DMS153 (cell line): ENCODE measurements at regions not wholly inside any gene's neighbourhood (a gene's known extent, or its start where the extent isn't known, plus 50 kb on each side); places are given as distances from the start of the nearest gene placed in this dataset.

Experiments used
- DNase-seq: peaks from one replicate; lab custom pipeline; 2025; lab: John Stamatoyannopoulos, UW

DNA sequence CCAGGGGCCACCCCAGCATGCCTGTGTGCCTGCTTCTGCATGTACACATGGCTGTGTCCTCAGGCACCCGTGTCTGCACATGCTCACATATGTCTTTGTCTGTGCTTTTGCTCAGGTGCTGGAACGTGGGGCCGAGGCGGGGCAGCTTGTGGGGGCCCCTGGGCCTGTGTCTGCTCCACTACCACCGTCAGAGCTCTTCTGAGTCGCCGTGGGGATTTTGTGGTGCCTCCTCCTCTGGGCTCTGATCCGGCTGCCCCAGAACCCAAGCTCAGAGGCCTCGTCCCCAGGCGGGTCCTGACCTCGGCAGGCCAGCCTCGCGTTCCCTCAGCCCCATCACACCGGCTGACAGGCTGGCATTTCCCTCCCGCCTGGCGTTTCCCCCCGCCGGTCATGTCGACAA is 104.6 kb upstream of the ACTRT2 start:
- DNase-seq = no peak

DNA sequence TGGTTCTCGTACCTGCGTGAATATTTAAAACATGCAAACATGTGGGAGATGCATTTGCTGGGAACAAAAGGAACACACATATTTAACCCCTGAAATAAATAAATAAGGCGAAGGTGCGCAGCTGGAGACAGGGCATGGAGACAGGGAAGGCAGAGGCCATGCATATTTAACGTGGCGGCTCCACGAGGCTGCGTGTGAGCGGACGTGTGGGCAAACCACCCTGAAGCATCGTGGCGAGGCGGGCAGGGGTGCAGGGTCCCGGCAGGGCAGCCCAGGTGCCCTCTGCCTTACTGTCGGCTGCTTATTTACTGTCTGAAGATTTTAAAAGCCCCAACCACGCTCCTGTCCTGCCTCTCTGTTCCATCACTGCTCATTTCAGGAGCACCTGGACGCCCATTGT is 104.0 kb upstream of the ACTRT2 start:
- no peak for DNase-seq

DNA sequence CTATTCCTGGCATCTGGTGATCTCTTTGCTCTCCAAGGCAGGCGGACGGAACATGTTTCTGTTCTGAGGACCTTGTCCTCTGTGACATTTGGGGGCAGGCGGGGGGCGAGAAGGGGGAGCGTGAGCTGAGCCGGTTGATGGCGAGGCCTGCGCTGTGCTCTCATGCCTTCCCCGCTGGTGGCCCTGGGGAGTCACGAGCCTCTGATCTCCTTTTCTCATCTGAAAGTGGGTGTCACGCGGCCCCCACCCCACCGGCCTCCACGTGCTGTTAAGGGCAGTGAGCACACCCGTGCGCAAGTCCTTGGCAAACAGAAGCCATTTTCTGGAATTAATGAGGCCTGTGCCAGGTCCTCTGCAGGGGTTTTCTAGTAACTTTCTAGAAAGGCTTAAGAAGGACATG is 102.8 kb upstream of the ACTRT2 start:
- DNase-seq = no peak

DNA sequence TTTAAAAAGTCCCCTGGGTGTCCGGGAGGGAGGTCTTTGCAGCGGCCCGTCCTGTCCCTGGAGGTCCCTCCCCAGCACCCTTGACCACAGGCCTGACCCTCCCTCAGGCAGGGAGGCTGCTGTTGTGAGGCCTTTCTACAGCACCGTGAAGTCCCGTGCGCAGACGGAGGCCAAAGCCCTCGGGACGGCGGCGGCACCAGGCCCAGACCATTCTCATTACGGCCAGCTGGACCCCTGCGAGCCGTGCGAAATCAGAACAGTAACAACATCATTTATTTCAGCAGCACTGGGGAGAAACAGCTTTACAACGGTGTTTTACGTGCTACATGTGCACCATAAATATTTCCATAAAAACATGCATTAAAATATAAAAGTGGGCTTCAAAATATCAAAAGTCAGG is 101.4 kb upstream of the ACTRT2 start:
- DNase-seq = no peak

DNA sequence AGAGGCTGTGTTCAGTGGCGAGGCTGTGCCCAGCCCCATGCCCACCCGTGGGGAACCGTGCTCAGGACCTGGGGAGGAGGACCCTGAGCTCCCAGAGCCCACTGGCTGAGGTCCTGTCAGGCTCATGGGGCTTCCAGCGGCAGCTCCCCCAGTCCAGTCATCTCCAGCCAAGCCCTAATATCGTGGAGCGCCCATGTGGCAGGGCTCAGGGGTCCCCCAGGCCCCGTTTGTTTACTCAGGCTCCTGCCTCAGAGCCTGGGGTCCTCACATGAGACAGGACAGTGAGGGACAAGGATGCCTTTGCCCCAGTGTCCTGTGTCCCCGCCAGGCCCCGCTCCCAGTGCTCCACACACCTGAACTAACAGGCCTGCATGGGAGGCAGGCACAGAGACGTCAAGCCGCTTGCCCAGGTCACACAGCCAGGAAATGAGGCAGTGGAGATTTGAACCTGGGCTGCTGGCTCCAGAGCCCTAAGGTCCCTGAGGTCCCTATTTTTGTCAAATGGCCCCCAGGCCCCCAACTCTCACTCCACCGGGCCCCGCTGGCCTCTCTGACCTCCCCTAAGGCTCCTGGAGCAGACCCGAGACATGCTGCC is 100.7 kb upstream of the ACTRT2 start:
- no peak for DNase-seq

DNA sequence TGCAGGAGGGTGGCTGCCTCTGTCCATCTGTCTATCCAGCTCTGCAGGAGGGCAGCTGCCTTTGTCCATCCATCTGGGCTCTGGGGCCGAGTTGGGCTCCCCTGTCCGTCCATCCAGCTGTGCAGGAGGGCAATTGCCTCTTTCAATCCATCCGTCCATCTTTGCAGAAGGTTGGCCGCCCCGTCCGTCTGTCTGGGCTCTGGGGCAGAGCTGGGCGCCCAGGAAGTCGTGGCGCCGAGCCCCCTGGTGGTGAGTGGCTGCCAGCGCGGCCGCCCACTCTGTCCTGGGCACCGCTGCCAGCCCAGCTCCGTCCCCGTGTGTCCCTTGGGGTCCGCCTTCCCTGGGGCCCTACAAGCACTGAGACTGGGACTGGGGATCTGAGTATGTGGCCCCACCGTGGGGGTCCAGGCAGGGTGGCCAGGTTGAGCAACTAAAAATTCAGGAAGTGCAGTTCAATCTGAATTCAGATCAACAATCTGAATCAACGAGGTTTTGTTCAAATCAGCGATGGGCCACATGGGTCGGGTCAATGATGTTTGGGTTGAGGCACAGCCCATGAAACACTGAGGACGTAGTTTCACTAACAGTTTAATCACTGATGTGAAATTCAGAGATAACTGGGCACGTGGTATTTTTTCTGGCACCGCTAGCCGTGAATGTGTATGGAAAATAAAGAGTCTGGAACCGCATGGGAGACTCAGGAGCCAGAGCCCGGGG is 99.1 kb upstream of the ACTRT2 start:
- DNase-seq = no peak

DNA sequence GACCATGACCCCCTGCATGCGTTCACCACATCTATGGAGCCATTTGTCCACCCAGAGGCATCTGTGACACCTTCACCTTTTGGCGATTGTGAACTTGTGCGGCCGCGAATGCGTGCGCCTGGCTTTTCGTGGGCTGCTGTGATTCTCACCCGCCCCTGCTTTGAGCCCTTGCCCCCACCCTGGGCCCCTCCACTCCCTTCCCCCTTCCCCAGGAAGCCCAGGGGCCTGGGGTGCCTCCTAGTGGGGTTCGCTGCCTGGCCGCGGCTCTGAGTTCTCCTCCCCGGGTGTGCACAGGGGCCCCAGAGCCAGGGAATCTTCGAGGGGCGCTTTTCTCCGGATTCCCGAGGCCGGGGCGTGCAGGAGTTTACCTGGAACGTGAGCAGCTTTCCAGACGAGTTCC is 97.9 kb upstream of the ACTRT2 start:
- no peak for DNase-seq

DNA sequence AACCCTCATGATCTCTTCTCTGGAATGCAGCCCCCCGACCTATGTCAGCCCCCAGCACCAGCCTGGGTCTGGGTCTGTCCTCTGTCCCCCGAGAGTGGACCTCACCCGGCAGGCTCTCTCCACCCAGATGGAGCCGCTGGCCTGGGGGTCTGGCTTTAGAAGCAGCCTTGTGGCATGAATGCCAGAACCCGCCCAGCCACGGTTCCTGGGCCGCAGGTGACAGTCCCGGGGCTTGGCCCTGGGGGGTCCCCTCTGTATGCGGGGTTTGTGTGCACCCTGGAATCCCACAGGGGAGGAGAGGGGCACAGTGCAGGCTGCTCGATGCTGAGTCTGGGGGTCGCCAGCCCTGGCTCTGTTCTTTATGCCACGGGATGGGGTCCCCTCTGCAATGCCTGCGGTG is 96.0 kb upstream of the ACTRT2 start:
- DNase-seq = no peak

DNA sequence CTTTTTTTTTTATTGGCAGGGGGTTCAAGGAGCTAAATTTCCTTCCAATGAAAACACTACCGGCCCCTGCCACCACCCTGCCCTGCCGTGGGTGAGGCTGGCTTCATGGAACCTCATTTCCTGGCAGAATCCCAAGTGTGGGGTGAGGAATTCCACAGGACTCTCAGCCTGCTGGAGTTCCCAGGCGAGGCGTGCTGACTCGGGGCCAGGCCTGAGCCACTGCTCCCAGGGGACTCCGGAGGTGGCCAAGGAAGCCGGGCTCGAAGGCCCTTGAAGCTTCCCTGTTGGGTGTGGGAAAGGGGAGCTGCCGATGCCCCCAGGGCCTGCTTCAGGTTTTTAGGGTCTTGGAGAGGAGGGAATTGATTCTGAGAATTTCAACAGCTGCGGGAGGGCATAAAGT is 95.3 kb upstream of the ACTRT2 start:
- no peak for DNase-seq

DNA sequence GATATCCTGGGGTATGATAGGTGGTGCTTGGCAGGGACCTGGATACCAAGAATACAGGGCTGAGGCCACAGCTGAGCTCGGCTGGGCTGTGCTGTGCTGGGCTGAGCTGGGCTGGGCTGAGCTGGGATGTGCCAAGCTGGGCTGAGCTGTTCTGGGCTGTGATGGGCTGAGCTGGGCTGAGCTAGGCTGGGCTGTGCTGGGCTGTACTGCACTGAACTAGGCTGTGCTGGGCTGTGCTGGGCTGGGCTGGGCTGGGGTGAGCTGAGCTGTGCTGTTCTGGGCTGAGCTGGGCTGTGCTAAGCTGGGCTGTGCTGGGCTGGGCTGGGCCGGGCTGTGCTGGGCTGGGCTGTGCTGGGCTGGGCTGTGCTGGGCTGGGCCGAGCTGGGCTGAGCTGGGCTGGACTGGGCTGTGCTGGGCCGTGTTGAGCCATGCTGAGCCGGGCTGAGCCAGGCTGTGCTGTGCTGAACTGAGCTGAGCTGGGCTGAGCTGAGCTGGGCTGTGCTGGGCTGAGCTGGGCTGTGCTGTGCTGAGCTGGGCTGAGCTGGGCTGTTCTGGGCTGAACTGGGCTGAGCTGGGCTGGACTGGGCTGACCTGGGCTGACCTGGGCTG is 94.7 kb upstream of the ACTRT2 start:
- DNase-seq = no peak

DNA sequence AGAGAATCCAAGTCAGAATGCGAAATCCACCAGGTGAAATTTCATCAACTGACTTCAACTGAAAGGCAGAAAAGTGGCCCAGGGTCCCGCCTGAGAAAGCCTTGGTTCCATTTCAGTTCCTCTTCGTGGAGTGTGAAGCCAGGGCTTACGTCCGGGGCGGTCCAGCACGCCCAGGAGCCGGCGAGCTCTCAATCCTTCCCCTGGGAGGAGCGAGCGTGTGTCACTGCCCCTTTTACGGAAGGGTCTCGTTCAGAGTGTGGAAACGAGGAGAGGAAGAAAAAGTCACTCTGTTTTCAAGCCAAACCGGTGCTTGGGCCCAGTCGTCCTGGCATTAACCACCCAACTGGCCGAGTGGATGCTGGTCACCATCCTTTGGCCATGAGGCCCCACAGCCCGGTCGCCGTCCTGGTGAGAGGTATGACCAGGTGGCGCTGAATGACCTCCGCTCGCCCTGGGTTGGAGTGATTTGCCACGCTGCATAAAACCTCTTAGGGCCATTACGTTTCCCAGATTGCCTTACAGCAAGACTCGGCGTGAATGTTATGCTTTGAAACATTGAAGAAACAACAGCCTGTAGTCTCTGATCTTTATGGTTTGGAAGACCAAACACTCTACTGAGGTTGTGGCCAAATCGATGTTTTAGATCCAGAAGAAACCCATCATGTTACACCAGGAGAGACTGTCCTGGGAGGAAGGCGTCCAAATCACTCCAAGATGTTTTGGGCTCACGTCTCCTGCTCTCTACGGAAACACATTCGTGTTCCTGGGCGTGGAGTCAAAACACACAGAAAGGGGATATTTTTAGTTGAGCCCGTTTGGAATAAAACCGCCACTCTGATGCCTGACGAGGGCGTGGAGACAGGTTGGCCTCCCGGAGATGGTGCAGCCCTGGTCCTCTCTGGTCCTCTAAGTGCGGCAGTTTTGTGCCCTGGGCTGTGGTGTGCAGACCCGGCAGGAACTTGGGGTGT is 93.6 kb upstream of the ACTRT2 start:
- no peak for DNase-seq

DNA sequence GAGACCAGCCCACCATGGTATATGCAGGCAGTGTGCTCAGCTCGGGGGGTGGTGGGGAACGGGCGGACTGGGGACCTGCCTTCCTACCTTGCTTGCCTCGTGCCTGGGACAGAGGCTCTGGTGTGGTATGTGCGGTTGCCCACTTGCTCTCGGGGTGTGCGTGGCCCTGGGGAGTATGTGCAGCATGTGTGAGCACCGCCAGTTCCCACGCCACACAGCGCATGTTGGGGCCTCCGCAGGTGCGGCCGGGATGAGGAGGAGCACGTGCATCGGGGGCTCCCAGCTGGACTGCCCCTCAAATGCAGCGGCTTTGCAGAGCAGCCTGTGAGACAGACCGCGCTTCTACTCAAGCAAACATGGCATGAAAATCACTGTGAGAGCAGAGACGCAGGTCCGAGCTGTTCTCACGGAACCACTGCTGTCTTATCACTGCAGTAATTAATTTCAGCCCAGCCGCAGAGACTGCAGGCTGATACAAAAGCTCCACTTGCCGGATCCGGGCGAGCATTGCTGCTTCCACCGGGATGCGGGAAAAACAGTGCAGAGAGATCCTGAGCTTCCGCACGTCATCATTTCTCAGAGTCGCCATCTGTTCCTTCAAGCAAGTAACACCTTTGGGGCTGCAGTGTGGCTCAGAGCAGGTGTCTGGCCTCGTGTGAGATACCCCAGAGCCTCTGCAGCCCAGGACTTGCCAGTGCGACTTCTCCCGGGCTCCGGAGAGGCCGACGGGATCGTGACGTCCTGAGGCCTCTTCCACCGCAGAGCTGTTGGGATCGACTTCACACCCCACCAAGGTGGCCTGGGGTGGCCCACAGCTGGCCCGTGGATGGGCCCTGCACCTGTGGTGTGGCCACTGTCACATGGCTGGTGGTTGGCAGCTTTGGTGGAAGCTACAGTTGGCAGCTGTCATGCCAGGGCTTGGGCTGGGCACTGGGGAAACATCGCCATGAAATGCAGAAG is 92.6 kb upstream of the ACTRT2 start:
- no peak for DNase-seq

DNA sequence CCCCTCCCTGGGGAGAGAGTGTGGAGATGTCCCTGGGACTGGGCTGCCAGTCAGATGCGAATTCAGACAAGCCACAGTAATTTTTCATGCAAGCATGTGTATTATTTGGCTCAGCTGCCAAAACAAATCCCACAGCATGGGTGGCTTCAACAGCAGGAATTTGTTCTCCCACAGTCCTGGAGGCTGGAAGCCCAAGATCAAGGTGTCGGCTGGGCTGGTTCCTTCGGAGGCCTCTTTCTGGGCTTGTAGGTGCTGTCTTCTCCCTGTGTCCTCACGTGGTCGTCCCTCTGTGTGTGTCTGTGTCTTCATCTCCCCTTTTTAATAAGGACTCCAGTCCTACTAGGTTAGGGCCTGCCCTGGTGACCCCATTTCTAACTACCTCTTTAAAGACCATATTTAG is 91.9 kb upstream of the ACTRT2 start:
- DNase-seq = no peak

DNA sequence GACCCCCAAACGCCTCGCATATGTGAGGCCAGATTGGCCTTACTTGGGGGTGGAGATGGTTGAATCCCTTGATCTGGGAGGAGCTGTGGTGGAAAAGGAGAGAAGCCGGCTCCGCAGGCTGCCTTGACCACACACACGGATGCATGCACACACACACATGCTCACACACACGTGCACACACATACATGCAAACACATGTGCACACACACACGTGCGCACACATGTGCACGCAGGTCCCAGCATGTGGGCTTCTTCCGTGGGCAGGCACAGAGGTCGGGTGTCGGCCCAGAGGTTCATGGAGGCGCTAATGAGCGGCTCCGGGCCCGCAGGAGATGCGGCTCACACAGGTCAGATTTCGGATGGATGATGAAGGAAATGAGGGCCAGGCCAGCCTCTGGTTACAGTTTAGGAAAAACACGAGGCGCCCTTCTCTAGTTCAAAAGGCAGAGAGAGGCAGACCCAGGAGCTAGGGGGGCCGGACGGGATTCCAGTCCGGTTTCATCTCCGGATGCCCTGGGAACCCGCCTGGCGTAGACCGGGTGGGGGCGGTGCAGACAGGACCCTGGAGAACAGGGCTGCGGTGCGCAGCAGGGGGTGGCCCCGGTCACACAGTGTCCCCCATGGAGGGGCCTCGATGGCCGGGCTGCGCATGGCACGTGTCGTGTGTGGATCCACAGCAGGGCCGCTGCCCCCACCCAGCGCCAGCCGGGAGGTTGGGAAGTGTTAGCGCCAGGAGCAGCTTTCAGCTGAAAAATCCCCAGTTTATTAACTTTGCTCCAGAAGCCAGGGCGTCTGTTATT is 91.1 kb upstream of the ACTRT2 start:
- no peak for DNase-seq

DNA sequence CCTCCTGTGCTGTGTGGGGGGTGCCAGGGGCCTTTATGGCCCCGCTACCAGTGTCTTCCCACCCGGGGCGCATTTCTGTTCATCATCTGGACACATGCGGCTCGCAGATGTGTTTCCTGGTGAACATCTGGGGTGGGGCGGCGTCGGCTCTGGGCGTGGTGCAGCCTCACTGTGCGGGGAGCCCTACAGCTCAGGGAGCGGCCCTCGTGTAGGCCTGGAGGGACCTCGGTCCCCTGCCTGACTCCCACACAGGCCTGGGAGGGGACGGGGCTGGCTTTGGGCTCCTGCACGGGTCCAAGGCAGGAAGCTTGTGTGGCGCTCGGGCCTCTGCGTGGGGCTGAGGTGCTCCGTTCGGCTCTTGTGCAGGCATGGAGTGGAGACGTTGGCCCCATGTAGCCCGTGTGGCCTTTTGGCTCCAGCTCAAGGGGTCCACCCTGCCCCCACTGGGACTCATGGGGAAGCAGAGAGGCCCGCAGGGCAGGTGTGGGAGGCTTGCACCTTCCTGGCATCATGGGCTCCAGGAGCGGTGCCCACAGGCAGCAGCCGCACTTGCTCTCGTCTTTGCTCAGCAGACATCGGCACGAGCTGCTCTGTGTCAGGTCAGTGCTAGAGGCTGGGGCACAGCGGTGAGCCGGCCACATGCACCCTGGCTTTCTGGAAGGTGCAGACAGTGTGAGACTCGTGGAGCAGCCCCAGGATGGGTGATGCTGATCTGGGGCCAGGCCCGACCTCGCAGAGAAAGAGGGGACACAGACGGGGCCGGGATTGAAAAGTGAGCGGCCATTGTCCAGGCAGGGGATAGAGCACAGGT is 90.1 kb upstream of the ACTRT2 start:
- no peak for DNase-seq

DNA sequence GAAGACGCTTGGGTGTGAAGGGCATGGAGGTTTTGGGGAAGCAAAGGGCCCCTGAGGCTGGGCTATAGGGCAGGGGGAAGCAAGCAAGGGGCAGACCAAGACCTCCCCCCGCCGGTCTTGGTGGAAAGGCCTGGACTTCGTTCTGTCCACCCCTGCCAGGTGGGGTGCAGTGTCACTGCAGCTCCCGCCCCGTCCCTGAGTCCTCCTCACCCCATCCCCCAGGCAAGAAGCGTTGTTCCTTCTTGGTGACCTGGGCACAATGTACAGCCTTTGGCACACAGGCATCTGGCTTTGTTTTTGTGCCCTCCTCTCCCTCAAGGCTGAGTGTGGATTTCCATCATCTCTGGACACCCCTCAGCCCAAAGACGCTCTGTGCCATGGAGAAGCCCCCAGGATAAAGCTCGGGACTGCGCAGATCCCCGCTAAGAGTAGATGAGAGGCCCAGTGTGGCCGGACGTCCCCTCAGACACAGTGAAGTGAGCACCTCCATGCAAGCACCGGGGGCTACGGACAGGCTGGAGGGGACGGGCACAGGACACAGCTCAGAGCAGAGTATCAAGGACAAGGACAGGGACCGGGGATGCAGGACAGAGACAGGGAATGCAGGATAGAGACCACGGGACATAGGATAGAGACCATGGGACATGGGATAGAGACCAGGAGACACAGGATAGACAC is 89.4 kb upstream of the ACTRT2 start:
- no peak for DNase-seq

DNA sequence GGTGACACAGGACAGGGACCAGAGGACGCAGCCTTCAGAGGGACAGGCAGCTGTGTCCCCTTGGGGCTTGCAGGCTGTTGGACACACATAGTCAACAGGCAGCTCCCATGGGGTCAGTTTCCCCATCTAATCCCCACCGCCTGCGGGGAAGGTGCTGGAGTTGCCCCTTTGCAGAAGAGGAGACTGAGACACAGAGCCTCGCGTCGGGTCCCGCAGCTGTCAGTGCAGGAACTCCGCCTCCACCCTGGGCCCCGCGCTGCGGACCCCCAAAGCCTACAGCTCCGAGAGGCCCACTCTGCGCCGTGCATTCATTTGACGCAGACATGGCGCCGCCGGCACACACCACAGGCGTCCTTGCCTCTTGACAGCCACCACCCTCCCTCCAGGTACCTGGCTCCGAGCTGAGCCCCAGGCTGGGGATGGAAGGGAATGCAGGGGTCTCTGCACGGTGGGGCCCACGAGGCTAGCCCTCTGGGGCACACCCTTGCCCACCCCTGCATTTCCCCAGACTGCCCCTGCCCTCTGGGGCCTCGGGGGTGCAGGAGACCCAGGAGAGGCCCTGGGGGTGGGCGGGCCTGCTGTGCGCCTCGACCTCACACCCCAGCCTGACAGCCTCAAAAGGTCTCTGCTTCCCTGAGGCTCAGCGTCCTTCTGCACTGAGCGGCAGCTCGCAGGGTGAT is 88.5 kb upstream of the ACTRT2 start:
- DNase-seq = no peak

DNA sequence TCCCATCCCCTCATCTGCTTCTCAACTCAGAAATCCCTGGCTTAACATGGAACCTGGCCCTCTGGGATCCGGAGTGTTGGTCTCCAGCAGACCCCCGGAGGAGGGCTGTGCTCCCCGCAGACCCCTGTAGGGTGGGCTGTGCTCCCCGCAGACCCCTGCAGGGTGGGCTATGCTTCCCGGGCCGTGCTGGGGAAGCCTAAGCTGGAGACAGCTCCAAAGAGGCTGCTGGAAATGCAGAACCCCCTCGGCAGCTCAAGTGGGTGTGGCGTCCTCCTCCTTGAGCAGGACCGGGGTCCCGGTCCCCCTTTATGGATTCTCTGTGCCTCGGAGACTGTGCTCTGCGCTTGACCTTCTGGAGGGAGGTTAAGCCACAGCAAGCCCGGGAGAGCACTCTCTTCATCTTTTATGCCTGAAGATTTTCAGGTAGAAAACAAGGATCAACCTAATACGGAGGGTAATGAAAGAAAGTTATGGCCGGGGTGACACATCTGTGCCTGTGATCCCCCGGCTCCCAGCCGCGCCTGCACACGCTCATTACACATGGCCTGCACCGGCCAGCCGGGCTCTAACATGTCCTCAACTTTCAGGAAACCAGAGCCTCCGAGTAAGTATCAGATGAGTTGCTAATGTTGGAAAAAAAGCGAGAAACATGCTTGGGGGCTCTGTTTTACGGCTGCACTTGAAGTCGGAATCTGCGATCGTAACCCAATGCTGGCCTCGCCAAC is 87.7 kb upstream of the ACTRT2 start:
- no peak for DNase-seq
